ENCODE measurements at regions not wholly inside any gene's neighbourhood (a gene's known extent, or its start where the extent isn't known, plus 50 kb on each side); places are given as distances from the start of the nearest gene placed in this dataset.

GRCh38 chr4:20026456-20026855, 225.2 kb upstream of the SLIT2 start:
- Histone ChIP-seq H3K4me3 (no peak overlapping the region), H3K27ac (no peak overlapping the region), H3K9me3 (no peaks in the 10 kb centered on the region), H3K36me3 (no peaks in the 10 kb centered on the region), H3K27me3 (no peaks in the 10 kb centered on the region), H3K4me1 (ENCODE audit: insufficient read depth) (no peaks in the 10 kb centered on the region)
- TF ChIP-seq EP300 (IDR thresholded peaks at IDR 0.05) (no peak), CTCF (IDR thresholded peaks at IDR 0.05) (no peak), POLR2A (IDR thresholded peaks at IDR 0.05) (no peak)
- no peak for DNase-seq
- WGBS, 3 donors, result 28 to 48% (median 48%) methylated on average over 2 of the region's 2 CpGs
- intact Hi-C loops (cut with DNase I), result no loop called here

GRCh38 chr4:20022471-20022870, 229.2 kb upstream of the SLIT2 start:
- Histone ChIP-seq H3K4me1 (ENCODE audit: insufficient read depth) (no peaks in the 10 kb centered on the region), H3K9me3 (no peaks in the 10 kb centered on the region), H3K27me3 (no peaks in the 10 kb centered on the region), H3K4me3 (no peak overlapping the region), H3K27ac (no peak overlapping the region), H3K36me3 (no peaks in the 10 kb centered on the region)
- no peak for TF ChIP-seq POLR2A (IDR thresholded peaks at IDR 0.05)
- DNase-seq, result no peak
- 84 to 89% (median 89%) methylated on average over 2 of the region's 2 CpGs for WGBS, 3 donors
- intact Hi-C loops (cut with DNase I), result no loop called here

GRCh38 chr4:20020056-20020455, 231.6 kb upstream of the SLIT2 start:
- Histone ChIP-seq H3K4me3 (no peak overlapping the region), H3K4me1 (ENCODE audit: insufficient read depth) (no peaks in the 10 kb centered on the region), H3K9me3 (no peaks in the 10 kb centered on the region), H3K27me3 (no peaks in the 10 kb centered on the region), H3K27ac (no peak overlapping the region), H3K36me3 (no peaks in the 10 kb centered on the region)
- DNase-seq, result no peak
- TF ChIP-seq POLR2A (IDR thresholded peaks at IDR 0.05) (no peak), CTCF (IDR thresholded peaks at IDR 0.05) (no peak), EP300 (IDR thresholded peaks at IDR 0.05) (no peak)
- intact Hi-C loops (cut with DNase I), result no loop called here
- 87 to 90% (median 88%) methylated on average over 2 of the region's 2 CpGs for WGBS, 3 donors

GRCh38 chr4:20019310-20020015, 232.2 kb upstream of the SLIT2 start:
- H3K27me3 ChIP-seq, result no peaks in the 10 kb centered on the region
- H3K9me3 ChIP-seq, result no peaks in the 10 kb centered on the region
- H3K27ac ChIP-seq, result no peak overlapping the region
- DNase-seq, result no peak
- H3K4me3 ChIP-seq, result no peak overlapping the region
- no peaks in the 10 kb centered on the region for H3K4me1 ChIP-seq (ENCODE audit: insufficient read depth)
- intact Hi-C loops (cut with DNase I), result no loop called here
- no peak for TF ChIP-seq POLR2A (IDR thresholded peaks at IDR 0.05)
- no peak for TF ChIP-seq EP300 (IDR thresholded peaks at IDR 0.05)
- 87 to 92% (median 90%) methylated on average over 4 of the region's 4 CpGs for WGBS, 3 donors
- no peaks in the 10 kb centered on the region for H3K36me3 ChIP-seq

GRCh38 chr4:20017777-20018115, 234.0 kb upstream of the SLIT2 start:
- Histone ChIP-seq H3K27ac (no peak overlapping the region), H3K4me3 (no peak overlapping the region), H3K4me1 (ENCODE audit: insufficient read depth) (no peaks in the 10 kb centered on the region), H3K27me3 (no peaks in the 10 kb centered on the region), H3K36me3 (no peaks in the 10 kb centered on the region), H3K9me3 (no peaks in the 10 kb centered on the region)
- TF ChIP-seq CTCF (IDR thresholded peaks at IDR 0.05), result no peak
- no peak for TF ChIP-seq EP300 (IDR thresholded peaks at IDR 0.05)
- TF ChIP-seq POLR2A (IDR thresholded peaks at IDR 0.05), result no peak
- no peak for DNase-seq
- whole genome bisulfite sequencing, 3 donors, result 27 to 42% (median 35%) methylated on average over 3 of the region's 3 CpGs
- intact Hi-C loops (cut with DNase I), result no loop called here
